Tongue (tissue), 1 donor: ENCODE measurements at regions not wholly inside any gene's neighbourhood (a gene's known extent, or its start where the extent isn't known, plus 50 kb on each side); places are given as distances from the start of the nearest gene placed in this dataset.
"Not testable (repeated sequence)": the region's sequence is repeated elsewhere in the genome, so short reads cannot be mapped to it uniquely, and the experiment has no call there.

Experiments used
- DNase-seq: peaks from one replicate; pipeline ENCODE4 v3.0.0-alpha.2; 2015

DNA sequence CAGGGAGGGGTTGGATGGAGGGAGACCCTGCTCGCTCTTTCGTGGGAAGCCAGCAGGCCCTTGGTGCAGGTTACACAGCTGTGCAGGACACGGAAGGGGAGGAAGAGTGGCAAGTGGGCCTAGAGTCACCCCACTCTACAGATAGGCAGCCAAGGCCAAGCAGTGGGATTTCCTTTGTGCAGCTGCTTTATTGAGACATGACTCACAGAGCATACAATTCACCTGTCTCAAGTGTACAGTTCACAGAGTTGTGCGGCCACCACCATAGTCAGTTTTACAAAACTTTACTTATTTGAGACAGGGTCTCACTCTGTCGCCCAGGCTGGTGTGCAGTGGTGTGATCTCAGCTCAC lies 91.2 kb upstream of the CIBAR2 start:
- DNase-seq, result no peak

DNA sequence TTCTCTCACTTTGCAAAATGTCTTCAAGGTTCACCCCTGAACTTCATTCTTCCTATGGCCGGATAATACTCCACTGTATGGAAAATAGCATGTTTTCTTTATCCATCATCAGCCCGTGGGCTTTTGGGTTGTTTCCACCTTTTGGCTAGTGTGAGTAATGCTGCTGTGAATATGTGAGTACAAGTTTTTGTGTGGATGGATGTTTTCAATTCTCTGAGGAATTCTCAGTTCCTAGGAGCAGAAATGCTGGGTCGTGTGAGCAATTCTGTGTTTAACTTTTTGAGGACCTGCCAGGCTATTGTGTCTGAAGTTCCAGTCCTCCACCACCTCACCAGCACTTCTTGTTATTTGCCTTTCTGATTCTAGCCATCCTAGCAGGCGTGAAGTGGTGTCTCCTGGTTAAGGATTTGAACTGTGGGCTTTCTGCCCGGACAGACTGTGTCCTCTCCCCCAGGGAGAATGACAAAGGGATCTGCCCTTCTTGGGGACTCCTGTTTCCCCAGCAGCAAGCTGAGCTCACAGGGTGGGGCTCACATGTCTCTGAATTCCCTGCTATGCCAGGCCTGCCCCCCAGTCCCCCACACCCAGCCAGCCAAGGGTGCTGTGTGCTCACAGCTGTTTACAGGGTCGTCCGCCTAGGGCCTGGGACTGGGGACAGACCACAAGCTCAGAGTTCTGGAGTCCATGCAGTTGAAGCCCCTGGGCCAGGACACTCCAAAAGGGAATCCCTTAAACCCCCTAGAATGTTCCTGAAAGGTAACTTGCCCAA lies 92.2 kb upstream of the CIBAR2 start:
- DNase-seq, result no peak

DNA sequence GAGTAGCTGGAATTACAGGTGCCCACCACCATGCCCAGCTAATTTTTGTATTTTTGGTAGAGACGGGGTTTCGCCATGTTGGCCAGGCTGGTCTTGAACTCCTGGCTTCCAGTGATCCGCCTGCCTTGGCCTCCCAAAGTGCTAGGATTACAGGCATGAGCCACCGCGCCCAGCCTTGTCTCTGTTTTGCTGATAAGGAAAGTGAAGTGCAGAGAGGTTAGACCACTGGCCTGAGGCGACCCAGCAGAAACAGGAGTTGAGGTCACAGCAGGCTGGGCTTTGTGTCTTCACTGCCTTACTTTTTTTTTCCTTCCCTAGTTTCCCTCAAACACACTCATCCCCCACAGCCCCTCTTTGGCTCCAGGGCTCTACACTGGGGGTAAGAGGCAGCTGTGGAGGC lies 93.0 kb upstream of the CIBAR2 start:
- not testable (repeated sequence) for DNase-seq

DNA sequence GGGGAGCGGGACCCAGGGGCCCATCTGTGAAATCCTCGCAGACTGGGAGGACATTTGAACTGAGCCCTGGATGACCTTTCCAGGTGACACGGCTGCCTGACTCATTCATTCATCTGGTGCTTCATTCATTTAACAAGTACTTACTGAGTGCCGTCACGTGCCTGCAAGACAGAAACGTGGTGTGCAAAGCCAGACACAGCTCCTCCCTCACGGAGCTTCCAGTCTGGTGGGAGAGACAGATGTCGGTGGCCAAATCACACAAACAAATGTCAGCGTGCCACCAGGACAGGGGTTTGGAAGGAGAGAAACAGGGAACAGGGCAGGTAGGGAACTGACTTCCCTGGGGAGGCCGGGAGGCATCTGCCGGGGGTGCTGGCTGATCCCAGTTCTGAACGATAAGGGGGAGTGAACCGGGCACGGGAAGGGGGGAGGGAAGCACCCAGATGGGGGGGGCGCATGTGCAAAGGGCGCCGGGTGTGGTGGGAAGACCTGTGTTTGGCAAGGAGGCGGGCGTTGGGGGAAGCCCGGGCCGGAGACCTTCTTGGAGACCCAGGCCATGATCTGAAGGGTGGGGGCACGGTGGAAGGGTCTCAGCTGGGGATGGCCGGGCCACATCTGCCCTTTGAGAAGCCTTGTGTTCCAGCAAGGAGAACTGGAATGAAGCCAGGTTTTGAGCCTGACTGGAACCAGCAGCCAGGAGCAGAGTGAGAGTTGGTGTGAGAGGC lies 93.6 kb upstream of the CIBAR2 start:
- DNase-seq, result peak; percentile 64

DNA sequence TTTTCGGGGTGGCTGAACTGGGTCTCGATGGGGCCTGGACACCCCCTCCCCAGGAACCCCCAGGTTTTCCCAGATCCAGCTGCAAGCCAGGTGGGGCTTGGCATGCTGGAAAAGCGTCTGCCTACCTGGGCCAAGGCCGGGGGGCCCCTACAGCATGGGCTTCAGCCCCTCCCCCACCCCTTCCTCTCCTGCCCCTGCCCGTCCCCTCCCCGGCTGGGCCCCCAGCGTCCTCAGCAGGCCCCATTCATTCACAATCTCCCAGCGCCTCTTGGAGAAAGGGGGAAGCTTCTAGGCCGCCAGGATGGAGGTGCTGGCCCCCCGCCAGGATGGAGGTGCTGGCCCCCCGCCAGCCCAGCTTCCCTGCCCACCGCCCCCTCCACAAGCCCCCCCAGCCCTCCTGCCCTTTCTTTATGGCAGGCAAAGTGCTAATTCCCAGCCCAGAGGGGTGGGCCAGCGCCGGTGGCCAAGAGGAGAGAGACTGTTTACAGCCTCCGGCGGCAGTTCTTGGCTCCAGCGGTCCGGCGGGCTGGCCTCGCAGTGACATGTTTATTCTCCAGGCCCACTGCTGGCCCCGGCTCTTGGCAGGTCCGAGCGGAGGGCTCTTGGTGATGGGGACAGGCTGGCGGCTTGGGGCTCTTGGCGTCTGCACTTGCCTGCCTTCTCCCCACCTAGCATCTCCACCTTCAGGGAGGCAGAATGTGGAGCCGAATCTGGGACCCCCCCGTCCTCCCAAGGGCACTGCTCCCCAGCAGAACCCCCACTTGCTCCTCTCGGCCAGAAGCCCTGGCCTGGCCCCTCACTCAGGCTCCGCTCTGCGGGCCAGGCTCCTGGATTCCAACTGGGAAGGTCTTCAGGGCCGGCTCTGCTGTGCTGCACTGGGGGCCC lies 94.4 kb upstream of the CIBAR2 start:
- peak; percentile 90 for DNase-seq

DNA sequence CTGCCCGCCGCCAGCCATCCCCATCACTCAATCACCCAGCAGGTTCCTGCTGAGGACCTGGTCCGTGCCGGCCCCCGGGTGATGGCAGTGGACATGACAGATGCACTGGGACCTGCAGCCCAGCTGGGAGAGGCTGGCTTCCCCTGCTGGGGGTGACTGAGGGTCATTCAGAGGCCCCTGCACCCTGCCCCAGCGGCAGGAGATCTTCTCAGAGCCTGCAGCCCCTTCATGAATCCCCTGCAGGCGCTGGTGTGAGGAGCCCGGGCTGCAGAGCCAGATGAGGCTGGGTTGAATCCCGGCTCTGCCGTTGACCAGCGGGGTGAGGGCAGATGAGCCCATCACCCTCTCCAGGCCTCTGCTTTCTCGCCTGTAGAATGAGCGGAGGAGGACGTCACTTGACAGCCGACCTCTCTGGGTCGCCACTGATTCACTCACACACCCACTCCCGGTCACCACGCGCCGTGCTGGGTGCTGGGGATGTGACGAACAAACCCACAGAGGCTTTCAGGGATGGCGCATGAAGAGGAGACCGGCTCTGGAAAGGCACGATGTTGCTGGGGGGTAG lies 95.2 kb upstream of the CIBAR2 start:
- DNase-seq, result no peak

DNA sequence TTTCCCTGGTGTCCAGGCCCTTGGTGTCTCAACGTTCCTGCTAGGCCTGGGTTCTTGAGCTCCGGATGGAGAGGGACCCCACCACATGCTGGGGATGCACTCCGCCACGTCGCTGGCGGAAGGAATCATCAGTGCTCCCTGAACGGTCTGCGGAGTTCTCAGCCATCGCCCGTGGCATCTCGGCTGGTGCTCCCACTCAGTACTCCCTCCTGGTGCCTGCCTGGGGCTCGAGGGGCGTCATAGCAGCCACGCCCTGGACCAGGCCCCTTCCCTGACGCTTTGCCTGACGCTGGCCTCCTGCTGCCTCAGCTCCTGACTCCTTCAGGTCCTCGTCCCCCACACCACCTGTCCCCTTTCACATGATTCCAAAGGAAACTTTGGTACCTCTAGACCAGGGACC lies 95.9 kb upstream of the CIBAR2 start:
- no peak for DNase-seq

DNA sequence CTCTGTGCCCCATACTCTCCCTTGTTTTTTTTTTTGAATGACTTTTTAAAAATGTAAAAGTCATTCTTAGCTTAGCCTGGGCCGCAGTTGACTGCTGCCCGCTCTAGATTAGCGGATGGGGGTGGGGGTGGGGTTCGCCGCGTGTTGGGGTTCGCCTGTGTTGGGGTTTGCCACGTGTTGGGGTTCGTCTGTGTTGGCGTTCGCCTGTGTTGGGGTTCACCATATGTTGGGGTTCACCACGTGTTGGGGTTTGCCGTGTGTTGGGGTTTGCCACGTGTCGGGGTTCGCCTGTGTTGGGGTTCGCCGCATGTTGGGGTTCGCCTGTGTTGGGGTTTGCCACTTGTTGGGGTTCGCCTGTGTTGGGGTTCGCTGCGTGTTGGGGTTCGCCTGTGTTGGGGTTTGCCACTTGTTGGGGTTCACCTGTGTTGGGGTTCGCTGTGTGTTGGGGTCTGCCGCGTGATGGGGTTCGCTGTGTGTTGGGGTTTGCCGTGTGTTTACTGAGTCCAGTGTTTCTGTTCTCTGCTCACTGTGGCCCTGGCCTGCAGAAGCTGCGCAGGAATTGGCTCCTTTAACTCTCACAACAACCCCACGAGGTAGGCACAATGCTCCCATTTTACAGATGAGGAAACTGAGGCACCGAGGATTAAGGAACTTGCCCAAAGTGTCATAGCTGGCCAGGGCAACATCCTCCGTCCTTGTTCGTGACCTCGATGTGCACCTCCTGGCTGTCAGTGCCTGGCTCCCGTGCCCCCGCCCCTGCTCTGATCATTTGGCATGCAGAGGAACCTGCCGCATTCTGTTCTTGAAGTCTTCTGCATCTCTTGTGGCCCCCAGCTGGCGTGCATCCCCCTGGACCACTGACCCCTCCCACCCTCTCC lies 96.6 kb upstream of the CIBAR2 start:
- no peak for DNase-seq

DNA sequence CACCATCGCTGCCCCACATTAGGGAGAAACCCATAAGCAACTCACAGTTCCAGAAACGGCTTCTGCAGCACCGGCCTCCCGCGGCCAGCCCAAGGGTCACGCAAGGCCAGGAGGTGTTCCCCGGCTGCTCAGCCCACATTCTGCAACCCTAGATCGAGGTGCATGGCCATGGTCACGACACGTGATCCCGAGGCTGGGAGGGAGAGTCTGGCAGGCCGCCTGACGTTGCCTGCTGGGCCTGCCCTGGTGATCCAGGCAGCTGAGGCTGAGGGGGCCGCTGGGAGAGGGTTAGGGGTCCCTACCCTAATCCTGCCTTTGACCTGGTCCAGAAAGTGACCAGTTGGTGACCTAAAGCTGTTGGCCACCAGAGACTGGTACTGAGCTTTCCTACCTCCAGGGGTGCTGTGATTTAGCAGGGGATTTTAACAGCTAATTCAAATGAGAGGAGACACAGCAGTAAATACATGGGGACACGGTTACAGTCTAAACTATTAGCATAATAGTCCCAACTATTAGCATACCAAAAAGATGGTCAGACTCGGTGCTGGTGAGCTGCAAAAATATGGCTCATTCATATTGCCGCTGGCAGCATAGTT lies 97.4 kb upstream of the CIBAR2 start:
- DNase-seq, result no peak

DNA sequence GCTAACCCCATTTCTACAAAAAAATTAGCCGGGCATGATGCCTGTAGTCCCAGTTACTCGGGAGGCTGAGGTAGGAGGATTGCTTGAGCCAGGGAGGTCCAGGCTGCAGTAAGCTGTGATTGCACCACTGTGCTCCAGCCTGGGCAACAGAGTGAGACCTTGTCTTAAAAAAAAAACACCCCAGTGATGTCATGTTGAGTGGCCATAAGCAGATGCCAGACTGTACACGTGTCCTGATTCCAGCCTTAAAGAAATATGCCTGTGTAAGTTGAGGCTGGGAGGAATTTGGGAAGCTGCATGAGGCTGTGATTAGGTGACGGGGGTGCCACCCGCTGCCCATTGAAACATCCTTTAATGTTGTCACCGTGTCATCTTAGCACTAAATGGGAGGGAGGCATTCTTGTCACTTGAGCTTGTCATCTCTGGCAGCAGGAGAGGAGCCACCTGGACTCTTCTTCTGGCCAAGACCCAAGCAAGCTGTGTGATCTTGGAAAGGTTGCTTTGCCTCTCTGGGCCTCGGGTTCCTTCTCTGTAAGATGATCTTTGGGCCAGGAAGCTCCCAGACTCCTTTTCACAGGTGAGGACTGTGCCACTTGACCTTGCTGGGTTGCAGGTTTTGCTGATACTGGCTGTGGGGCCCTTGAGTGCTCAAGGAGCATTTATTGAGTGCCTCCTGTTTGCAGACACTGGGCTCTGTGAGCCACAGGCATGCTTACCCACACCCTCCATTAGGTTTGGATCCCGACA lies 98.3 kb upstream of the CIBAR2 start:
- no peak for DNase-seq

DNA sequence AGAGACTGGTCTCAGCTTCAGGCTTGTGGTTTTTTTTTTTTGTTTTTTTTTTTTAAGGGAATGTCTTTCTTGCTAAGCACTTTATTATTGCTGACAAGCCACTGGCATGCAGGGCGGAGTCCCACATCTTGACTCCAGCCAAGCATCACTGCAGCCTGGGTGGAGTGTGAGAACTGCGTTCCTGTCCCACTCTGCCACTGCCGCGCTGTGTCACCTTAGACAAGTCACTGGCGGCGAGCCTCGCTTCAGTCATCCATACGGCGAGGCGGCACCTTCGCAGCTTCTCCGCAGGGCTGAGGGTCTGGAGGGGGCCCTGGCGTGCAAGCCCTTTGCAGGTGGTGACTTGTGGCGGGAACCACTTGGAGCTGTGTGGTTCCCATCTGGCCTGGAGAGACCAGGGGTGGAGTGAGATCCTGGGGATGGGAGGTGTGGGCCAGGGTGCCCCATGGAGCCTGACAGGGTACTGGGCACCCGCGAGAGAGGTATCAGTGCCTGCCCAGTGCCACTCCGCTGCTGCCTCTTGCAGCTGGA lies 99.1 kb upstream of the CIBAR2 start:
- no peak for DNase-seq

DNA sequence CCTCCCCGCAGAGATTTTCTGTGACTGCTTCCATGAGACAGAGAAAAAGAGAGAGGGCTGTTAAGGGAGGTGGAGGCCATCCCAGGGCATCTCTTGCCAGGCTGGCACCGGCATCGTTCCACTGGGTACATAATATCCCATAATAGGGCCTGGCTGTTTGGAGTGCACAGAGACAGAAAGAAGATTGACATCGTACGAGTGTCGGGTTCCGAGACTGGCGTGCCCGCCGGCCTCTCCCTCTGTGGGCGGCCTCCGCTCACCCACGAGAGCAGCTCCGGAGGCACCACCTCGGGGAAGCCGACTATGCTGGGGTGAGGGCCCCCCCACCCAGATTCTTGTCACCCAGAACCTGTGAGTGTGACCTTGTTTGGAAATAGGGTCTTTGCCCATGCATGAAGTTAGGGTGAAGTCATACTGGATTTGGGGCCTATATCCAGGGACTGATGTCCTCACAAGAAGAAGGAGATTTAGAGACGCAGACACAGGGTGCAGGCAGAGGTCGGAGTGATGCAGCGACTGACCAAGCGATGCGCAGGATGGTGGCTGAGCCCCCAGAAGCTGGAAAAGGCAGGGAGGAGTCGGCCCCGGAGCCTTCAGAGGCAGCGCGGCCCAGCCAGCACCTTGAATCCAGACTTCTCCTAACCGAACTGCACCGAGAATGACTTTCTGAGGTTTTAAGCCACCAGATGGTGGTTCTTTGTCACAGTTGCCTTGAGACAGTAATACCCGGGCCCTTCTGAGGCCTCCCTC lies 101.8 kb upstream of the CIBAR2 start:
- DNase-seq, result no peak

DNA sequence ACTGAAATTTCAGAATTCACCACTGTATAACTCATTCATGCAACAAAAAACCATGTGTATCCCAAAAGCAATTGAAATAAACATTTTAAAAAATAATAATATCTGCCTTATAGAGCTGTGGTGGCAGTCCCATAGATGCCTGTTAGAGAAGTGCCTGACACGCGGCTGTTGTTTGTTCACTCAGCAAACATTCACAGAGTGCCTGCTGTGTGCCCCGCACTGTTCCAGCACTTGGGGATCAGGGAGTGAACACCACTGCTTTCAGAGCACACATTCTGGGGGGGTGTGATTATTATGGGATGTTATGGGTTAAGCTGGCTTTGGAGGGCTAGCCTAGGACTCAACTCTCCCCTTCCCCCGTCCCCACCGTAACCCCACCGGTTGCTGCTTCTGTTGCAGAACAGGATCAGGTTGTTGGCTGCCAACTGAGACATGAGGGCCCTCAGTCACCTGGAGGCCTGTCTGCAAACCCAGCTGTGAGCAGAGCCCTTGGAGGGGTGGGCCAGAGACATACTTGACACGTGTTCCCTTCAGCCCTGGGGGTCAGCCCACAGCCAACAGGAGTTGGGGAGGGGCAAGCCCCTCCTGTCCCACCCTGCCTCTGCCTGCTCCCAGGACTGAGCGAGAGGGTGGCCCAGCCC lies 103.3 kb upstream of the CIBAR2 start:
- no peak for DNase-seq

DNA sequence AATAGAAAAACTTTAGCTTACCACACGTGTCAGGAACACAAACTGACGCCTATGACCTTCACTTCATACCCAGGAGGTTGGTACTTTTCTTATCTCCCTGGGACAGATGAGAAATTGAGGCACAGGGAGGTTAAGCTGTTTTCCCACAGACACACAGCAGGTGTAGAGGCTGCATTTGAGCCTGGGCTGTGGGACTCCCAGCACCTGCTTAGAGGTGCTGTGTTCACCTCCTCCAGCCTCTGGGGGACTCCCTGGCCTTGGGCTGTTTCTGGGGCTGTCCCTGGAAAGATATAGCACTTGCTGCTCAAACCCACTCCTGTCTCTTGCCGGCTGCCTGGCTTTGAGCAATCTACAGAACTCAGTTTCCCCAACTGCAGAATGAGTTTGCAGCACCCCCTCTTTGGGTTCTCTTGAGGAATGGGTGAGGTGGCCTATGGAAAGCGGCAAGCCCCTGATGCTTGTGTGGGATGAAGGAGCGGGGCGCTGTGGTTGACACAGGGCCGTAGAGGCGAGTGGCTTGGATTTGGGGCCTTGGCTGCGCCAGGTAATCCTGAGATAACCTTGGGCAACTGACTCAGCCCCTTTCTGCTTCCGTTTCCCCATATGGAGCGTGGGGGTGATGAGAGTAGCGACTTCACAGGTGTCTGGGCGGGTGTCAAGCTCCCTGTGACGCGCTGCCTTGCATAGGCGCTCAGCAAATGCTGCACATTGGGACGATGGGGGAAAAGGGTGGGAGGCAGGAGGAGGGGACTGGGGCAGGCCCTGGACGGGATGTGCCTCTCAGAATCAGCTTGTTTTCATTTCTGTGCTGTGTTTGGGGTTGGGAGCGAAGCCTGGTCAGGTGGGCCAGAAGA lies 104.5 kb upstream of the CIBAR2 start:
- no peak for DNase-seq

DNA sequence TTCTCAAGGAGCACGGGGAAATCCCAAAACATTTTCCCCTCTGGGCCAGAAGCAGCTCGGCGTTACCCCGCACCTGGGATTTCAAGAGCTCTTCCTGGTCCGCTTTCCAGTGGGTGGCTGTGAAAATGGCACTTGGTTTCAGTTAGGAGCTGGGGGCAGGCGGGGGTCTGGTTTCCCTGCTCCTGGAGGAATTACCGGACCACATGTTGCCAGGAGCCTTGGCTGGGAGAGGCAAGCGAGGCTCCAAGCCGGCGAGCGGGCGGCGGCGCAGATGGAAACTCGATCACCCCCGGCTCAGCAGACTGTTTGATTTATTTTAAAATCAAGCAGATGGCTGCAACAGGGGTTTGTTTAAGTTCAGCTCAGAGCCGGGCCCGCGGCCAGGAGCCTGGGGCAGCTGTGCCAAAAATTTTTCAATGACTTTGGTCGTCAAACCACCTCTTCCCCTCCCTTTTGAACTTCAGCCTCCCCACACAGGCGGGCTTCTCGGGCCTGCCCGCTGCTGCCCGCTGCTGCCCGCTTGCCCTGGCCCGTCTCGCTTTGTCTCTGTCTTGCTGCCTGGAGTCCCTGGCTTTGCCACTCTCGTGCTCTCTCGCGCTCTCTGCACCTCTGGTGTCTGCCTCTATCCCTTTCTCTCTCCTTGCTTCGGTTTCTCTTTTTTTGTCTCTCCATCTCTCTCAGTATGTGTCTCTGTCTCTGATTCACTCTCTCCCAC lies 108.0 kb upstream of the CIBAR2 start:
- peak; percentile 98 for DNase-seq

DNA sequence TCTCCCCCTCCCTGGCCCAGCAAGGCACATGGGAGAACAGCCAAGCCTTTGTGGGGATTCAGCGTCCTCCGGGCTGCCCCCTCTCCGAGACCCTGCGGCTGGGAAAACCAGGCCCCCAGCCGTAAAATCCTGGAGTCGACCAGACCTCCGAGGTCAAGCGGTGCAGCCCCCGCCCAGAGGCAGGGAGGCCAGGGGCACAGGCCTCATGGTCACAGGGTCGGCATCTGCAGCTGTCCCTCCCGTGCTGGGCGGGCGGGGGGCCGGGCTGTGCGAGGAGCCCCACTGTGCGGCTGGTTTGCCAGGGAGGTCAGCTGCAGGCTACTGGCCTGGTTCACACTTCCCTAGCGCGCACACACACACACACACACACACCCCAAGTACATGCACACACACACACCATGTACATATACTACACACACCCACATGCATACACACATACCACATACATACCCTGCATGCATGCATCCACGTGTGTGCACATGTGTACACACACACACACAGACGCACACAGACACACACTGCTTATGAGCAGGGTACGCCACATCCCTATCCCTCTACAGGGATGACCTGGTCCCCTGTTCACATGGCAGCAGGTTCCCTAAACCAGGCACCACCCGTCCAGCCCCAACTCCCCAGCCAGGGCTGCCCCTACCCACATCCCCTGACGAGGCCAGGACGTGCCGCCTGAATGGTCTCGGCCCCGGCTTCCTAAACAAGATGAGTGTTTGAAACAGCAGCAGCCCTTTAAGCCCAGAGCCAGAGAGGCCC lies 108.9 kb upstream of the CIBAR2 start:
- peak; percentile 80 for DNase-seq

DNA sequence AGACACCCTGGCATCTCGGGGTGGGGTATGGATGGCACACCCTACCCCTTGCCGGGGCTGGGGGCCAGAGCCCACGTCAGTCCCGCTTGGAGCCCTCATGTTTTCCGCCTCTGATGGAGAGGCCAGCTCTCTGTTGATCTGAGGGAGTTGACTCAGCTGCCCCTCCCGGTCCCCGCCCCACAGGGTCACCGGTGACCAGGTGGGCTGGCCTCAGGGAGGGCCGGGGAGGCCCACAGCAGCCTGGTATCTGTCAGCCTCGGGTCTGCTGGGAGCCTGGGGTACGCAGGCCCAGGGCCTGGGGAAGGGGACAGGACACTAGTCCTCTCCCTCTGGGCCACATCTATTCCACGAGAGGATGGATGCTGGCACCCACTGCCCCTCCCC lies 109.5 kb upstream of the CIBAR2 start:
- no peak for DNase-seq
